ENCODE measurements at regions not wholly inside any gene's neighbourhood (a gene's known extent, or its start where the extent isn't known, plus 50 kb on each side); places are given as distances from the start of the nearest gene placed in this dataset.
"Not testable (repeated sequence)": the region's sequence is repeated elsewhere in the genome, so short reads cannot be mapped to it uniquely, and the experiment has no call there.

GRCh38 chr6:115838216-115838615 is 222.5 kb downstream of the FRK start:
- Histone ChIP-seq H3K23ac (ENCODE audit: low read length) (no peak overlapping the region), H3K14ac (ENCODE audit: low read length) (no peak overlapping the region), H3K9ac (ENCODE audit: low read length) (no peak overlapping the region), H3K4ac (ENCODE audit: low read depth, low read length) (no peak overlapping the region), H3K27ac (ENCODE audit: low read depth, low read length) (no peak overlapping the region), H2AK5ac (ENCODE audit: low read length) (no peak overlapping the region), H3K36me3 (ENCODE audit: control insufficient read depth in 1 of 2, insufficient read depth in 2 of 2, low read length in 2 of 2) (no peaks in the 10 kb centered on the region), H3K79me1 (ENCODE audit: low read length) (no peaks in the 10 kb centered on the region), H3K4me3 (ENCODE audit: low read depth, low read length) (no peak overlapping the region), H2BK12ac (ENCODE audit: low read length) (no peak overlapping the region), H3K4me1 (ENCODE audit: control insufficient read depth in 1 of 2, insufficient read depth in 2 of 2, low read length in 2 of 2) (no peaks in the 10 kb centered on the region), H2BK120ac (ENCODE audit: insufficient read depth, low read length, poor library complexity) (no peak overlapping the region), H3K79me2 (ENCODE audit: control insufficient read depth, insufficient read depth, low read length, poor library complexity) (no peaks in the 10 kb centered on the region), H4K91ac (ENCODE audit: low read depth, low read length) (no peak overlapping the region), H3K18ac (ENCODE audit: low read length) (no peak overlapping the region), H3K9me3 (ENCODE audit: insufficient read depth, low read depth, low read length) (no peaks in the 10 kb centered on the region), H2BK5ac (ENCODE audit: low read depth, low read length, poor library complexity) (no peak overlapping the region), H4K8ac (ENCODE audit: low read depth, low read length) (no peak overlapping the region), H4K12ac (ENCODE audit: low read depth, low read length) (no peak overlapping the region), H3K27me3 (ENCODE audit: insufficient read depth, low read length) (no peaks in the 10 kb centered on the region), H3K4me2 (ENCODE audit: low read length) (no peak overlapping the region), H2AFZ (ENCODE audit: insufficient read depth, low read length, poor library complexity) (no peak overlapping the region)
- DNase-seq, result no peak
- WGBS (ENCODE audit: extremely low coverage, insufficient coverage, insufficient read length), result no CpG with 5 or more reads among the region's 4 CpGs

- H3K9me3 ChIP-seq (ENCODE audit: insufficient read depth, low read depth, low read length); H3K27me3 ChIP-seq (ENCODE audit: insufficient read depth, low read length); H2BK5ac ChIP-seq (ENCODE audit: low read depth, low read length, poor library complexity); H2BK120ac ChIP-seq (ENCODE audit: insufficient read depth, low read length, poor library complexity); H3K79me1 ChIP-seq (ENCODE audit: low read length); H2AK5ac ChIP-seq (ENCODE audit: low read length); H3K18ac ChIP-seq (ENCODE audit: low read length); H2AFZ ChIP-seq (ENCODE audit: insufficient read depth, low read length, poor library complexity); H3K4me1 ChIP-seq (ENCODE audit: control insufficient read depth in 1 of 2, insufficient read depth in 2 of 2, low read length in 2 of 2); DNase-seq; H3K9ac ChIP-seq (ENCODE audit: low read length); H2BK12ac ChIP-seq (ENCODE audit: low read length); H3K14ac ChIP-seq (ENCODE audit: low read length); H4K12ac ChIP-seq (ENCODE audit: low read depth, low read length); H3K79me2 ChIP-seq (ENCODE audit: control insufficient read depth, insufficient read depth, low read length, poor library complexity); H4K8ac ChIP-seq (ENCODE audit: low read depth, low read length); H3K23ac ChIP-seq (ENCODE audit: low read length); H4K91ac ChIP-seq (ENCODE audit: low read depth, low read length); H3K4me3 ChIP-seq (ENCODE audit: low read depth, low read length); H3K4ac ChIP-seq (ENCODE audit: low read depth, low read length); H3K4me2 ChIP-seq (ENCODE audit: low read length); H3K36me3 ChIP-seq (ENCODE audit: control insufficient read depth in 1 of 2, insufficient read depth in 2 of 2, low read length in 2 of 2); H3K27ac ChIP-seq (ENCODE audit: low read depth, low read length): not testable (repeated sequence)
- no CpG with 5 or more reads among the region's 13 CpGs for WGBS (ENCODE audit: extremely low coverage, insufficient coverage, insufficient read length)
Observed at GRCh38 chr6:115836374-115836773, 224.3 kb downstream of the FRK start.

- H4K12ac ChIP-seq (ENCODE audit: low read depth, low read length), result no peak overlapping the region
- no peak overlapping the region for H2AFZ ChIP-seq (ENCODE audit: insufficient read depth, low read length, poor library complexity)
- no CpG with 5 or more reads among the region's 2 CpGs for WGBS (ENCODE audit: extremely low coverage, insufficient coverage, insufficient read length)
- H2BK120ac ChIP-seq (ENCODE audit: insufficient read depth, low read length, poor library complexity), result no peak overlapping the region
- no peaks in the 10 kb centered on the region for H3K79me2 ChIP-seq (ENCODE audit: control insufficient read depth, insufficient read depth, low read length, poor library complexity)
- no peak for DNase-seq
- H3K4me1 ChIP-seq (ENCODE audit: control insufficient read depth in 1 of 2, insufficient read depth in 2 of 2, low read length in 2 of 2), result no peaks in the 10 kb centered on the region
- no peak overlapping the region for H4K91ac ChIP-seq (ENCODE audit: low read depth, low read length)
- H3K9me3 ChIP-seq (ENCODE audit: insufficient read depth, low read depth, low read length), result no peaks in the 10 kb centered on the region
- H3K9ac ChIP-seq (ENCODE audit: low read length), result no peak overlapping the region
- no peaks in the 10 kb centered on the region for H3K36me3 ChIP-seq (ENCODE audit: control insufficient read depth in 1 of 2, insufficient read depth in 2 of 2, low read length in 2 of 2)
- H2BK5ac ChIP-seq (ENCODE audit: low read depth, low read length, poor library complexity), result no peak overlapping the region
- no peak overlapping the region for H2AK5ac ChIP-seq (ENCODE audit: low read length)
- H3K23ac ChIP-seq (ENCODE audit: low read length), result no peak overlapping the region
- no peak overlapping the region for H4K8ac ChIP-seq (ENCODE audit: low read depth, low read length)
- H2BK12ac ChIP-seq (ENCODE audit: low read length), result no peak overlapping the region
- no peaks in the 10 kb centered on the region for H3K27me3 ChIP-seq (ENCODE audit: insufficient read depth, low read length)
- no peak overlapping the region for H3K14ac ChIP-seq (ENCODE audit: low read length)
- H3K27ac ChIP-seq (ENCODE audit: low read depth, low read length), result no peak overlapping the region
- no peak overlapping the region for H3K18ac ChIP-seq (ENCODE audit: low read length)
- H3K4me2 ChIP-seq (ENCODE audit: low read length), result no peak overlapping the region
- no peak overlapping the region for H3K4me3 ChIP-seq (ENCODE audit: low read depth, low read length)
- H3K79me1 ChIP-seq (ENCODE audit: low read length), result no peaks in the 10 kb centered on the region
- no peak overlapping the region for H3K4ac ChIP-seq (ENCODE audit: low read depth, low read length)
Observed at GRCh38 chr6:115835314-115835713, 225.4 kb downstream of the FRK start.

- not testable (repeated sequence) for H3K23ac ChIP-seq (ENCODE audit: low read length); H2AFZ ChIP-seq (ENCODE audit: insufficient read depth, low read length, poor library complexity); H3K27ac ChIP-seq (ENCODE audit: low read depth, low read length); H2BK5ac ChIP-seq (ENCODE audit: low read depth, low read length, poor library complexity); H3K79me2 ChIP-seq (ENCODE audit: control insufficient read depth, insufficient read depth, low read length, poor library complexity); H3K4me1 ChIP-seq (ENCODE audit: control insufficient read depth in 1 of 2, insufficient read depth in 2 of 2, low read length in 2 of 2); H3K9me3 ChIP-seq (ENCODE audit: insufficient read depth, low read depth, low read length); H3K27me3 ChIP-seq (ENCODE audit: insufficient read depth, low read length); H3K18ac ChIP-seq (ENCODE audit: low read length); H3K4ac ChIP-seq (ENCODE audit: low read depth, low read length); H2BK12ac ChIP-seq (ENCODE audit: low read length); H3K14ac ChIP-seq (ENCODE audit: low read length); H3K9ac ChIP-seq (ENCODE audit: low read length); H4K91ac ChIP-seq (ENCODE audit: low read depth, low read length); H2BK120ac ChIP-seq (ENCODE audit: insufficient read depth, low read length, poor library complexity); H4K8ac ChIP-seq (ENCODE audit: low read depth, low read length); H4K12ac ChIP-seq (ENCODE audit: low read depth, low read length); H3K36me3 ChIP-seq (ENCODE audit: control insufficient read depth in 1 of 2, insufficient read depth in 2 of 2, low read length in 2 of 2); DNase-seq; H3K4me2 ChIP-seq (ENCODE audit: low read length); H2AK5ac ChIP-seq (ENCODE audit: low read length); H3K4me3 ChIP-seq (ENCODE audit: low read depth, low read length); H3K79me1 ChIP-seq (ENCODE audit: low read length)
- WGBS (ENCODE audit: extremely low coverage, insufficient coverage, insufficient read length), result no CpG with 5 or more reads among the region's 27 CpGs
Observed at GRCh38 chr6:115834542-115834941, 226.1 kb downstream of the FRK start.
